SK-N-SH (cell line): ENCODE measurements at regions not wholly inside any gene's neighbourhood (a gene's known extent, or its start where the extent isn't known, plus 50 kb on each side); places are given as distances from the start of the nearest gene placed in this dataset.
A peak's percentile ranks its signal among the peaks of the same experiment; 100 is the strongest.

ENCODE experiments used
- CTCF ChIA-PET: fragments of 300-600, 350-600 bp; formaldehyde crosslinking; extraction: SDS; loops from one replicate; lab custom pipeline; 2021; lab: Yijun Ruan, JAX
- POLR2A ChIA-PET: fragments of 350-600 bp; sonication (Branson Sonifier 250); formaldehyde crosslinking; extraction: SDS; loops from one replicate; lab custom pipeline; 2020; ENCODE audit warnings: antibody characterized with exemption, inconsistent platforms; lab: Yijun Ruan, JAX
- DNase-seq: peaks from one replicate; pipeline ENCODE4 v3.0.0; 2012
- H2AFZ ChIP-seq: fragments of 200-600 bp; sonication (generic); 2 replicates; pipeline ENCODE4 v1.8.1; 2016; ENCODE audit warnings: antibody characterized with exemption, mild to moderate bottlenecking, low read depth
- H3F3A ChIP-seq: fragments of 200-600 bp; sonication (generic); replicated peaks from 2 replicates; pipeline ENCODE3; 2016; ENCODE audit warnings: antibody characterized with exemption, mild to moderate bottlenecking; ENCODE audit not compliant: insufficient read depth
- H3K27ac ChIP-seq, 2 experiments: fragments of 200-500 bp in 1 of 2; fragments of 200-600 bp in 1 of 2; sonication (Bioruptor generic) in 1 of 2; sonication (generic), shearing (Covaris generic) in 1 of 2; 2 replicates each; pipeline versions ENCODE4 v1.5.1 to v1.6.1; 2014 to 2016; ENCODE audit warnings: low read depth in 2 of 2, inconsistent platforms in 1 of 2, low read length in 1 of 2, mild to moderate bottlenecking in 1 of 2, mixed read lengths in 1 of 2
- H3K27me3 ChIP-seq: fragments of 200-600 bp; sonication (generic), shearing (Covaris generic); 2 replicates; pipeline ENCODE4 v1.6.1; 2016; ENCODE audit warnings: mixed run types; ENCODE audit not compliant: insufficient read depth
- H3K36me3 ChIP-seq, 2 experiments: fragments of 200-500 bp in 1 of 2; fragments of 200-600 bp in 1 of 2; sonication (Bioruptor generic) in 1 of 2; sonication (generic) in 1 of 2; replicated peaks in 1 of 2; 2 replicates each; pipeline versions ENCODE3 to v1.5.1; 2014 to 2016; ENCODE audit warnings: low read length in 1 of 2, mild to moderate bottlenecking in 1 of 2; ENCODE audit not compliant: insufficient read depth in 2 of 2, control insufficient read depth in 1 of 2
- H3K4me1 ChIP-seq, 2 experiments: fragments of 200-500 bp in 1 of 2; fragments of 200-600 bp in 1 of 2; sonication (Bioruptor generic) in 1 of 2; sonication (generic), shearing (Covaris generic) in 1 of 2; 2 replicates each; pipeline versions ENCODE4 v1.5.1 to v1.6.1; 2014 to 2016; ENCODE audit warnings: low read depth in 1 of 2, low read length in 1 of 2, mixed run types in 1 of 2; ENCODE audit not compliant: insufficient read depth in 2 of 2, control insufficient read depth in 1 of 2
- H3K4me2 ChIP-seq: fragments of 200-600 bp; sonication (generic), shearing (Covaris generic); 2 replicates; pipeline ENCODE4 v1.6.1; 2017; ENCODE audit warnings: mixed run types
- H3K4me3 ChIP-seq, 2 experiments: fragments of 200-500 bp in 1 of 2; fragments of 200-600 bp in 1 of 2; sonication (Bioruptor generic) in 1 of 2; sonication (generic), shearing (Covaris generic) in 1 of 2; 2 replicates each; pipeline versions ENCODE4 v1.5.1 to v1.8.1; 2014 to 2016; ENCODE audit warnings: low read depth in 2 of 2, inconsistent platforms in 1 of 2, low read length in 1 of 2, mild to moderate bottlenecking in 1 of 2, mixed read lengths in 1 of 2, moderate library complexity in 1 of 2
- H3K79me2 ChIP-seq: fragments of 200-600 bp; sonication (generic); 2 replicates; pipeline ENCODE4 v1.8.1; 2017; ENCODE audit warnings: mild to moderate bottlenecking; ENCODE audit not compliant: insufficient read depth
- H3K9ac ChIP-seq: fragments of 200-600 bp; sonication (generic); 2 replicates; pipeline ENCODE4 v1.6.1; 2017; ENCODE audit warnings: mixed run types
- H3K9me2 ChIP-seq: fragments of 200-600 bp; sonication (generic); 2 replicates; pipeline ENCODE4 v1.6.1; 2017; ENCODE audit warnings: mixed run types
- H3K9me3 ChIP-seq: fragments of 200-600 bp; sonication (generic); 2 replicates; pipeline ENCODE4 v1.6.1; 2017; ENCODE audit warnings: mixed run types, mild to moderate bottlenecking, moderate library complexity
- H4K20me1 ChIP-seq: fragments of 200-600 bp; sonication (generic); 2 replicates; pipeline ENCODE4 v1.6.1; 2017; ENCODE audit warnings: mild to moderate bottlenecking, mixed run types; ENCODE audit not compliant: insufficient read depth
- FOSL2 ChIP-seq: IDR thresholded peaks from 2 replicates; pipeline ENCODE4 v1.4.0; 2012; ENCODE audit warnings: low read depth, mild to moderate bottlenecking, moderate library complexity, borderline replicate concordance
- GABPA ChIP-seq: IDR thresholded peaks from 2 replicates; pipeline ENCODE4 v1.4.0; 2012; ENCODE audit warnings: low read depth, mild to moderate bottlenecking
- MXI1 ChIP-seq: IDR thresholded peaks from 2 replicates; pipeline ENCODE4 v1.6.1; 2012; ENCODE audit warnings: mild to moderate bottlenecking, low read depth, low read length, improper control_type of control experiment
- NFIC ChIP-seq: IDR thresholded peaks from 2 replicates; pipeline ENCODE4 v1.4.0; 2012; ENCODE audit warnings: borderline replicate concordance
- NRF1 ChIP-seq: IDR thresholded peaks from 2 replicates; pipeline ENCODE4 v1.6.1; 2012; ENCODE audit warnings: low read depth, mild to moderate bottlenecking, low read length
- POLR2AphosphoS5 ChIP-seq: IDR thresholded peaks from 2 replicates; pipeline ENCODE4 v1.6.1; 2012; ENCODE audit warnings: low read depth, low read length
- RAD21 ChIP-seq: IDR thresholded peaks from 2 replicates; pipeline ENCODE4 v1.6.1; 2012; ENCODE audit warnings: mild to moderate bottlenecking, low read length
- RCOR1 ChIP-seq: fragments of 150-350 bp; IDR thresholded peaks from 2 replicates; pipeline ENCODE4 v1.6.1; 2017; ENCODE audit warnings: antibody characterized with exemption, low read length
- TCF12 ChIP-seq: IDR thresholded peaks from 2 replicates; pipeline ENCODE4 v1.4.0; 2012
- YY1 ChIP-seq: IDR thresholded peaks from 2 replicates; pipeline ENCODE4 v1.4.0; 2012; ENCODE audit warnings: low read depth, mild to moderate bottlenecking
- WGBS: methylation state at CpG from one replicate; pipeline ENCODE4 v1.1.6; 2017; ENCODE audit warnings: low lambda C conversion rate; 5-methylcytosine and 5-hydroxymethylcytosine counted together
- TF ChIP-seq, protein P1 (sequence below): fragments of 200-600 bp; sonication (generic); IDR thresholded peaks from 2 replicates; pipeline ENCODE4 v1.6.1; 2017; ENCODE audit warnings: antibody characterized with exemption, mild to moderate bottlenecking, moderate library complexity
- TF ChIP-seq, protein P2 (sequence below): IDR thresholded peaks from 2 replicates; pipeline ENCODE4 v1.4.0; 2012; ENCODE audit warnings: low read depth
- TF ChIP-seq, protein P3 (sequence below): fragments of 150-350 bp; IDR thresholded peaks from 2 replicates; pipeline ENCODE4 v1.6.1; 2016; ENCODE audit warnings: mild to moderate bottlenecking, low read depth, low read length
- TF ChIP-seq, protein P4 (sequence below): IDR thresholded peaks from 2 replicates; pipeline ENCODE4; 2012
- TF ChIP-seq, protein P5 (sequence below): IDR thresholded peaks from 2 replicates; pipeline ENCODE4 v1.4.0; 2012; ENCODE audit warnings: low read depth, borderline replicate concordance

DNA sequence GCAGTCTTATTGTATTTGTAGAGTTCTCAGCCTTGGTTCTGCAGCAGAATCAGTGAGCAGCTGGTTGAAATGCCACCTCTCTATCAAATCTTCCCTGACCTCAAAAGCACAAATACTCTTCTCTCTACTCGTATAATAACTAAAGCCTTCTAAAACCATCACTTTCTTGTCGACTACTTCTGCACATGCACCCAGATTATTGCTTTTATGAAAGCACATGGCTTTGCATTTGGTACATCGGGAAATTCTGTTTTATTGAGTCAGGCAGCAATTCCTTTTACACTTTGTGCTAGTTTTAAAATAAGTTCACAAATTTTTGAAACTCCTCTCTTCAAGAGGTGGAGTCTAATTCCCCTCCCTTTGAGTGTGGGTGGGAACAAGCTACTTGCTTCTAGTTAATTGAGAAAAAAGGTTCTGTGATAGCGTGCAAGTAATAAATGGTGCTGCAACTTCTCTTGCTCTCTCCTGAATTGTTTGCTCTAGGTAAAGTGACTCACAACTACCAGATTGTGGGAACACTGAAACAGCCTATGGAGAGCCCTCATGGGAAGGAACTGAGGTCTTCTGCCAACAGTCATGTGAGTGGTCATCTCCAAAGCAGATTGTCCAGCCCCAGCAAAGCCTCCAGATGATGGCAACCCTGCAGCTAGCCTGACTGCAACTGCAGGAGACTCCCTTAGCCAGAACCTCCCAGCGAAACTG, 66.0 kb upstream of the TAF1L start (continued):
- no peak for TF ChIP-seq MXI1

DNA sequence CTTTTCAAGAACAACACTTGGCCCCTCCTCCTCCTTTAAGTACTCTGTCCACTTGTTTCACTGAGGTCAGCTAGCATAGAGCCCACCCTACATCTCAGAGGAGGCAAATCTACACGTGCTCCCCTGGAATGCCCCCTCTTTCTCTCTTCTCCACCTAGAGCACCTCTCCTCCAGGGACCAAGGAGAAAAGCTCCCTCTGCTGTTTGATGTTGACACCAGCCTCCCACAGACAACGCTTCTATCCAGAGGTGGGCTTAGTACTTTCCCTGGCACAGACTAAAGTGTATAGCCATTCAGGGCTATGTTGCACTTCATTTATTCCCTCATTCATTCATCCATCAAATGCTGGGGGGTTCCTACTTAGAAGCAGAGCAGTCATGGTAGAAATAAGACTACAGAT, 68.2 kb upstream of the TAF1L start:
- ChIA-PET POLR2A (no interaction called here), CTCF (interaction anchor here (1.1 to 1.3 kb wide), 2 partner anchors 48 to 115 kb away, joined by 3 read pairs; no protein-coding TSS in a partner anchor)
- TF ChIP-seq, protein P1, sequence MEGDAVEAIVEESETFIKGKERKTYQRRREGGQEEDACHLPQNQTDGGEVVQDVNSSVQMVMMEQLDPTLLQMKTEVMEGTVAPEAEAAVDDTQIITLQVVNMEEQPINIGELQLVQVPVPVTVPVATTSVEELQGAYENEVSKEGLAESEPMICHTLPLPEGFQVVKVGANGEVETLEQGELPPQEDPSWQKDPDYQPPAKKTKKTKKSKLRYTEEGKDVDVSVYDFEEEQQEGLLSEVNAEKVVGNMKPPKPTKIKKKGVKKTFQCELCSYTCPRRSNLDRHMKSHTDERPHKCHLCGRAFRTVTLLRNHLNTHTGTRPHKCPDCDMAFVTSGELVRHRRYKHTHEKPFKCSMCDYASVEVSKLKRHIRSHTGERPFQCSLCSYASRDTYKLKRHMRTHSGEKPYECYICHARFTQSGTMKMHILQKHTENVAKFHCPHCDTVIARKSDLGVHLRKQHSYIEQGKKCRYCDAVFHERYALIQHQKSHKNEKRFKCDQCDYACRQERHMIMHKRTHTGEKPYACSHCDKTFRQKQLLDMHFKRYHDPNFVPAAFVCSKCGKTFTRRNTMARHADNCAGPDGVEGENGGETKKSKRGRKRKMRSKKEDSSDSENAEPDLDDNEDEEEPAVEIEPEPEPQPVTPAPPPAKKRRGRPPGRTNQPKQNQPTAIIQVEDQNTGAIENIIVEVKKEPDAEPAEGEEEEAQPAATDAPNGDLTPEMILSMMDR, result peak; percentile 18; the same call in 1 of the 2 replicates
- TF ChIP-seq FOSL2 (no peak), NRF1 (no peak), RCOR1 (no peak), GABPA (no peak), TCF12 (no peak), POLR2AphosphoS5 (no peak)
- 18% methylated on average over 2 of the region's 2 CpGs for WGBS
- H3K4me1 ChIP-seq, result no peaks in the 10 kb centered on the region; a peak in 1 of 4 replicates
- no peak overlapping the region for H3K4me3 ChIP-seq
- H3K36me3 ChIP-seq, result no peaks in the 10 kb centered on the region
- H3K4me2 ChIP-seq, result no peak overlapping the region
- no peak overlapping the region for H2AFZ ChIP-seq
- H3K9ac ChIP-seq, result no peak overlapping the region
- no peaks in the 10 kb centered on the region for H3K9me2 ChIP-seq
- no peaks in the 10 kb centered on the region; the same call in 1 of the 2 replicates for H3K27me3 ChIP-seq
- no peaks in the 10 kb centered on the region for H3K9me3 ChIP-seq
- DNase-seq, result no peak
- H3F3A ChIP-seq, result no peaks in the 10 kb centered on the region
- H4K20me1 ChIP-seq, result no peaks in the 10 kb centered on the region
- H3K27ac ChIP-seq, result no peak overlapping the region
- no peaks in the 10 kb centered on the region for H3K79me2 ChIP-seq

DNA sequence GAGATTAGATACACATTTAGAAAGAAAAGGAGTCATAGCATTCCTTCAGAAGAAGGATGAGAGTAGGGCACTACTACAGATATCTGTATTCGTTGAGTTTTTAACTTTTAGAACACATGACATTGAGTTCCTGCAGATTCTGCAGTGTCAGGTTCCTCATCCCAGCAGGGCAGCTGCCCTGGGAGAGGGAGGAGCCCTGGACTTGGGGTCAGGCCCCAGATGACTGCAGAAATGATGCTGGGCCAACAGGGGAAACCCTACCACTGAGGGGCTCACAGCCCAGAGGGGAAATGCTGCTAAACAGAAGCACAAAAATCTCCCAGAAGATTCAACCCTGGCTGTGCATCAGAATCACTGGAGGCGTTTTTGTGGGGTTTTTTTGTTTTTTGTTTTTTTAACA, 68.9 kb upstream of the TAF1L start:
- WGBS, result 5% methylated on average over 2 of the region's 2 CpGs

More for the DNA sequence above, 68.9 kb upstream of the TAF1L start:
- CTCF ChIA-PET, result interaction anchor here (0.5 to 1.3 kb wide), 3 partner anchors 47 to 215 kb away, joined by 3 read pairs; no protein-coding TSS in a partner anchor
- no peaks in the 10 kb centered on the region for H4K20me1 ChIP-seq
- H3F3A ChIP-seq, result no peaks in the 10 kb centered on the region
- H3K9ac ChIP-seq, result no peak overlapping the region
- POLR2A ChIA-PET, result no interaction called here
- no peak overlapping the region for H3K4me3 ChIP-seq
- no peak overlapping the region for H2AFZ ChIP-seq
- DNase-seq, result no peak
- H3K9me2 ChIP-seq, result no peaks in the 10 kb centered on the region
- H3K4me1 ChIP-seq, result no peaks in the 10 kb centered on the region; a peak in 1 of 4 replicates
- H3K36me3 ChIP-seq, result no peaks in the 10 kb centered on the region
- H3K9me3 ChIP-seq, result no peaks in the 10 kb centered on the region
- H3K79me2 ChIP-seq, result no peaks in the 10 kb centered on the region
- no peaks in the 10 kb centered on the region; the same call in 1 of the 2 replicates for H3K27me3 ChIP-seq
- H3K27ac ChIP-seq, result no peak overlapping the region
- TF ChIP-seq YY1, result no peak
- TF ChIP-seq, protein P2, sequence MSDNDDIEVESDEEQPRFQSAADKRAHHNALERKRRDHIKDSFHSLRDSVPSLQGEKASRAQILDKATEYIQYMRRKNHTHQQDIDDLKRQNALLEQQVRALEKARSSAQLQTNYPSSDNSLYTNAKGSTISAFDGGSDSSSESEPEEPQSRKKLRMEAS, result no peak
- no peak for TF ChIP-seq NFIC
- TF ChIP-seq, protein P3, sequence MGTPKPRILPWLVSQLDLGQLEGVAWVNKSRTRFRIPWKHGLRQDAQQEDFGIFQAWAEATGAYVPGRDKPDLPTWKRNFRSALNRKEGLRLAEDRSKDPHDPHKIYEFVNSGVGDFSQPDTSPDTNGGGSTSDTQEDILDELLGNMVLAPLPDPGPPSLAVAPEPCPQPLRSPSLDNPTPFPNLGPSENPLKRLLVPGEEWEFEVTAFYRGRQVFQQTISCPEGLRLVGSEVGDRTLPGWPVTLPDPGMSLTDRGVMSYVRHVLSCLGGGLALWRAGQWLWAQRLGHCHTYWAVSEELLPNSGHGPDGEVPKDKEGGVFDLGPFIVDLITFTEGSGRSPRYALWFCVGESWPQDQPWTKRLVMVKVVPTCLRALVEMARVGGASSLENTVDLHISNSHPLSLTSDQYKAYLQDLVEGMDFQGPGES, result no peak
- no peak for TF ChIP-seq NRF1
- TF ChIP-seq, protein P4, sequence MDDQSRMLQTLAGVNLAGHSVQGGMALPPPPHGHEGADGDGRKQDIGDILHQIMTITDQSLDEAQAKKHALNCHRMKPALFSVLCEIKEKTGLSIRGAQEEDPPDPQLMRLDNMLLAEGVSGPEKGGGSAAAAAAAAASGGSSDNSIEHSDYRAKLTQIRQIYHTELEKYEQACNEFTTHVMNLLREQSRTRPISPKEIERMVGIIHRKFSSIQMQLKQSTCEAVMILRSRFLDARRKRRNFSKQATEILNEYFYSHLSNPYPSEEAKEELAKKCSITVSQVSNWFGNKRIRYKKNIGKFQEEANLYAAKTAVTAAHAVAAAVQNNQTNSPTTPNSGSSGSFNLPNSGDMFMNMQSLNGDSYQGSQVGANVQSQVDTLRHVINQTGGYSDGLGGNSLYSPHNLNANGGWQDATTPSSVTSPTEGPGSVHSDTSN, result no peak
- TF ChIP-seq, protein P5, sequence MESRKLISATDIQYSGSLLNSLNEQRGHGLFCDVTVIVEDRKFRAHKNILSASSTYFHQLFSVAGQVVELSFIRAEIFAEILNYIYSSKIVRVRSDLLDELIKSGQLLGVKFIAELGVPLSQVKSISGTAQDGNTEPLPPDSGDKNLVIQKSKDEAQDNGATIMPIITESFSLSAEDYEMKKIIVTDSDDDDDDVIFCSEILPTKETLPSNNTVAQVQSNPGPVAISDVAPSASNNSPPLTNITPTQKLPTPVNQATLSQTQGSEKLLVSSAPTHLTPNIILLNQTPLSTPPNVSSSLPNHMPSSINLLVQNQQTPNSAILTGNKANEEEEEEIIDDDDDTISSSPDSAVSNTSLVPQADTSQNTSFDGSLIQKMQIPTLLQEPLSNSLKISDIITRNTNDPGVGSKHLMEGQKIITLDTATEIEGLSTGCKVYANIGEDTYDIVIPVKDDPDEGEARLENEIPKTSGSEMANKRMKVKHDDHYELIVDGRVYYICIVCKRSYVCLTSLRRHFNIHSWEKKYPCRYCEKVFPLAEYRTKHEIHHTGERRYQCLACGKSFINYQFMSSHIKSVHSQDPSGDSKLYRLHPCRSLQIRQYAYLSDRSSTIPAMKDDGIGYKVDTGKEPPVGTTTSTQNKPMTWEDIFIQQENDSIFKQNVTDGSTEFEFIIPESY, result no peak
- no peak for TF ChIP-seq RAD21
- no peak overlapping the region for H3K4me2 ChIP-seq
